HepG2 (cell line): ENCODE measurements at regions not wholly inside any gene's neighbourhood (a gene's known extent, or its start where the extent isn't known, plus 50 kb on each side); places are given as distances from the start of the nearest gene placed in this dataset.

ENCODE experiments used
- ATAC-seq: fragments of 200-7000 bp; cut with Tn5 transposase; 3 replicates; pipeline ENCODE4 v1.9.1; 2020; ENCODE audit warnings: mild to moderate bottlenecking, moderate library complexity
- BruUV-seq: library from RNA; stranded (reverse); fragments of 400-500 nt; replicated peaks from 2 replicates; lab custom pipeline; 2021; lab: Mats Ljungman, UMichigan
- CTCF ChIA-PET: fragments of 300-600 bp; formaldehyde crosslinking; extraction: SDS; loops from one replicate; lab custom pipeline; 2021; ENCODE audit warnings: low total read pairs, inconsistent platforms, low intra/inter-chr PET ratio; lab: Yijun Ruan, JAX
- POLR2A ChIA-PET: fragments of 350-600 bp; sonication (Branson Sonifier 250); formaldehyde crosslinking; loops from one replicate; lab custom pipeline; 2020; ENCODE audit warnings: antibody characterized with exemption, inconsistent platforms; lab: Yijun Ruan, JAX
- DNase-seq: peaks from one replicate; pipeline ENCODE4 v3.0.0-alpha.2; 2015; ENCODE audit warnings: low spot score
- FAIRE-seq: peaks from 3 replicates; lab custom pipeline; 2011; peaks lifted over from hg19 to GRCh38; lab: Jason Lieb, UNC
- H2AFZ ChIP-seq: one replicate; pipeline ENCODE4 v1.6.1; 2011; ENCODE audit warnings: low read length, inconsistent platforms
- H3K27ac ChIP-seq: fragments of 300-600 bp; 3 replicates; pipeline ENCODE4 v1.8.0; 2011; ENCODE audit warnings: mixed run types, mild to moderate bottlenecking, mixed read lengths, low read length, inconsistent platforms; ENCODE audit not compliant: insufficient read depth; ENCODE audit errors: extremely low read length
- H3K27me3 ChIP-seq, 2 experiments: fragments of 200-600 bp in 1 of 2; 2 replicates in 1 of 2; 3 replicates in 1 of 2; pipeline versions ENCODE4 v1.6.0 to v1.8.0; 2011; ENCODE audit warnings: low read length in 2 of 2, mild to moderate bottlenecking in 2 of 2, moderate library complexity in 2 of 2, inconsistent platforms in 1 of 2; ENCODE audit not compliant: insufficient read depth in 2 of 2, control insufficient read depth in 1 of 2
- H3K36me3 ChIP-seq, 2 experiments: fragments of 200-600 bp in 1 of 2; replicated peaks in 1 of 2; 2 replicates in 1 of 2; 3 replicates in 1 of 2; pipeline versions ENCODE4 v1.5.1 to v1.8.0; 2011; ENCODE audit warnings: low read length in 2 of 2, inconsistent platforms in 1 of 2; ENCODE audit not compliant: insufficient read depth in 2 of 2, control insufficient read depth in 1 of 2
- H3K4me1 ChIP-seq: 2 replicates; pipeline ENCODE4 v1.5.1; 2012; ENCODE audit warnings: low read length, inconsistent platforms; ENCODE audit not compliant: insufficient read depth
- H3K4me2 ChIP-seq: 2 replicates; pipeline ENCODE4 v1.6.0; 2011; ENCODE audit warnings: low read depth, low read length, inconsistent platforms
- H3K4me3 ChIP-seq, 3 experiments: fragments of 200-600 bp in 1 of 3; sonication (generic), shearing (Covaris generic) in 1 of 3; replicated peaks in 1 of 3; 2 replicates each; pipeline ENCODE4 v1.5.1; 2011 to 2016; ENCODE audit warnings: low read length in 3 of 3, inconsistent platforms in 2 of 3, low read depth in 2 of 3, mild to moderate bottlenecking in 2 of 3, control low read depth in 1 of 3, mixed read lengths in 1 of 3; ENCODE audit not compliant: insufficient read depth in 1 of 3
- H3K79me2 ChIP-seq: one replicate; pipeline ENCODE4 v1.6.1; 2011; ENCODE audit warnings: low read length, inconsistent platforms; ENCODE audit not compliant: insufficient read depth
- H3K9ac ChIP-seq: 2 replicates; pipeline ENCODE4 v1.6.0; 2011; ENCODE audit warnings: mild to moderate bottlenecking, low read depth, low read length, inconsistent platforms; ENCODE audit not compliant: insufficient read depth
- H3K9me3 ChIP-seq: 2 replicates; pipeline ENCODE4 v1.5.1; 2012; ENCODE audit warnings: mild to moderate bottlenecking, low read length
- H4K20me1 ChIP-seq: 2 replicates; pipeline ENCODE4 v1.6.0; 2011; ENCODE audit warnings: inconsistent platforms, mild to moderate bottlenecking, low read length, moderate library complexity; ENCODE audit not compliant: insufficient read depth
- ATF3 ChIP-seq: sonication (generic); formaldehyde crosslinking; IDR thresholded peaks from 2 replicates; pipeline ENCODE4 v1.4.0; 2020; ENCODE audit warnings: missing genetic modification reagents
- CEBPZ ChIP-seq: IDR thresholded peaks from 2 replicates; pipeline ENCODE4 v1.6.1; 2012; ENCODE audit warnings: low read length, improper control_type of control experiment
- RNF219 ChIP-seq: sonication (generic); formaldehyde crosslinking; IDR thresholded peaks from 2 replicates; pipeline ENCODE4 v1.5.0; 2020; ENCODE audit warnings: mild to moderate bottlenecking, missing genetic modification reagents
- SNAI1 ChIP-seq: sonication (generic); formaldehyde crosslinking; IDR thresholded peaks from 2 replicates; pipeline ENCODE4 v1.5.0; 2020; ENCODE audit warnings: mild to moderate bottlenecking, missing genetic modification reagents, borderline replicate concordance
- ZNF230 ChIP-seq: sonication (generic); formaldehyde crosslinking; IDR thresholded peaks from 2 replicates; pipeline ENCODE4 v1.4.0; 2020; ENCODE audit warnings: mild to moderate bottlenecking, missing genetic modification reagents
- ZNF318 ChIP-seq: sonication (generic); formaldehyde crosslinking; IDR thresholded peaks from 2 replicates; pipeline ENCODE4 v1.4.0; 2020; ENCODE audit warnings: mild to moderate bottlenecking, missing genetic modification reagents
- ZNF737 ChIP-seq: sonication (generic); formaldehyde crosslinking; IDR thresholded peaks from 2 replicates; pipeline ENCODE4 v1.5.0; 2020; ENCODE audit warnings: missing genetic modification reagents, mild to moderate bottlenecking, borderline replicate concordance
- ZNF766 ChIP-seq: sonication (generic); formaldehyde crosslinking; IDR thresholded peaks from 2 replicates; pipeline ENCODE4 v1.5.0; 2020; ENCODE audit warnings: missing genetic modification reagents, borderline replicate concordance
- ZNF839 ChIP-seq: sonication (generic); formaldehyde crosslinking; IDR thresholded peaks from 2 replicates; pipeline ENCODE4 v1.4.0; 2020; ENCODE audit warnings: missing genetic modification reagents, mild to moderate bottlenecking, borderline replicate concordance
- WGBS: methylation state at CpG from one replicate; pipeline ENCODE4 v1.1.6; 2017; ENCODE audit warnings: low lambda C conversion rate; 5-methylcytosine and 5-hydroxymethylcytosine counted together
- in situ Hi-C: cut with HindIII; loops from 2 replicates; pipeline ENCODE4 v1.10.0; 2017; ENCODE audit warnings: low pct_unique_long_range_greater_than_20kb; ENCODE audit not compliant: extremely low pct_ligation_motif_present
- intact Hi-C: fragments of 100-400 bp; cut with micrococcal nuclease; formaldehyde crosslinking; loops from one replicate; pipeline ENCODE4 v1.10.0; 2022; ENCODE audit not compliant: unreplicated experiment

- TF ChIP-seq ZNF737 (CRISPR knock-in tag) (no peak), ATF3 (no peak), ZNF839 (CRISPR knock-in tag) (no peak), ZNF766 (CRISPR knock-in tag) (no peak)
- TF ChIP-seq, all 625 proteins: peak for 0
Measured at GRCh38 chr10:109588259-109588658, 335.1 kb downstream of the XPNPEP1 start (continued).

GRCh38 chr10:109587366-109587765, 335.9 kb downstream of the XPNPEP1 start:
- no peaks in the 10 kb centered on the region for H3K4me1 ChIP-seq
- no peak for ATAC-seq
- intact Hi-C loops (no loop called here), in situ Hi-C loops (no loop called here)
- H3K9ac ChIP-seq, result no peak overlapping the region
- ChIA-PET POLR2A (no interaction called here), CTCF (no interaction called here)
- no peaks in the 10 kb centered on the region for H4K20me1 ChIP-seq
- no peaks in the 10 kb centered on the region for H3K79me2 ChIP-seq
- H2AFZ ChIP-seq, result no peak overlapping the region
- no peaks in the 10 kb centered on the region for H3K36me3 ChIP-seq
- no peak overlapping the region for H3K4me3 ChIP-seq
- no peaks in the 10 kb centered on the region for H3K27me3 ChIP-seq
- no peak overlapping the region for H3K27ac ChIP-seq
- no peak for FAIRE-seq
- no peak overlapping the region for H3K4me2 ChIP-seq
- no peak for DNase-seq
- H3K9me3 ChIP-seq, result no peaks in the 10 kb centered on the region
- 0% methylated on average over 3 of the region's 3 CpGs for WGBS
- no TSS peak for BruUV-seq
- TF ChIP-seq CEBPZ (no peak), RNF219 (CRISPR knock-in tag) (no peak), ZNF230 (CRISPR knock-in tag) (no peak), ZNF318 (CRISPR knock-in tag) (no peak), SNAI1 (CRISPR knock-in tag) (no peak)
